GM10266 (cell line): ENCODE measurements at regions not wholly inside any gene's neighbourhood (a gene's known extent, or its start where the extent isn't known, plus 50 kb on each side); places are given as distances from the start of the nearest gene placed in this dataset.

Experiments
- DNase-seq: peaks from one replicate; pipeline ENCODE4 v3.0.0; 2012; ENCODE audit errors: extremely low spot score
- CTCF ChIP-seq: IDR thresholded peaks from 2 replicates; pipeline ENCODE4 v1.5.1; 2012; ENCODE audit warnings: mild to moderate bottlenecking, low read depth; ENCODE audit not compliant: control insufficient read depth, insufficient read depth; ENCODE audit errors: missing control alignments

GRCh38 chr11:23404225-23405160 lies 544.2 kb upstream of the CCDC179 start:
- no peak for TF ChIP-seq CTCF
- DNase-seq = no peak

GRCh38 chr11:23405350-23405937 lies 545.2 kb upstream of the CCDC179 start:
- TF ChIP-seq CTCF = no peak
- DNase-seq = no peak

- TF ChIP-seq CTCF = no peak
- DNase-seq = no peak
Measured at GRCh38 chr11:23406131-23406819, 546.0 kb upstream of the CCDC179 start.

- no peak for DNase-seq
- no peak for TF ChIP-seq CTCF
Measured at GRCh38 chr11:23413057-23413456, 552.8 kb upstream of the CCDC179 start.

- no peak for TF ChIP-seq CTCF
- no peak for DNase-seq
Measured at GRCh38 chr11:23423104-23423503, 562.8 kb upstream of the CCDC179 start.

GRCh38 chr11:23423656-23424055 lies 563.4 kb upstream of the CCDC179 start:
- no peak for DNase-seq
- TF ChIP-seq CTCF = no peak

- no peak for TF ChIP-seq CTCF
- no peak for DNase-seq
Measured at GRCh38 chr11:23425381-23425780, 565.1 kb upstream of the CCDC179 start.
